Activated CD8-positive, alpha-beta memory T cell treated with anti-CD3 and anti-CD28 coated beads for 36 hours (primary cell): ENCODE measurements at regions not wholly inside any gene's neighbourhood (a gene's known extent, or its start where the extent isn't known, plus 50 kb on each side); places are given as distances from the start of the nearest gene placed in this dataset.
"Not testable (repeated sequence)": the region's sequence is repeated elsewhere in the genome, so short reads cannot be mapped to it uniquely, and the experiment has no call there.

Source experiments
- CTCF ChIA-PET: fragments of 350-600 bp; sonication (Branson Sonifier 250); formaldehyde crosslinking; loops from one replicate; lab custom pipeline; 2021; ENCODE audit warnings: antibody characterized with exemption; lab: Charles Lee
- POLR2A ChIA-PET: fragments of 350-600 bp; sonication (Branson Sonifier 250); formaldehyde crosslinking; loops from one replicate; lab custom pipeline; 2021; ENCODE audit warnings: antibody characterized with exemption; lab: Charles Lee

DNA sequence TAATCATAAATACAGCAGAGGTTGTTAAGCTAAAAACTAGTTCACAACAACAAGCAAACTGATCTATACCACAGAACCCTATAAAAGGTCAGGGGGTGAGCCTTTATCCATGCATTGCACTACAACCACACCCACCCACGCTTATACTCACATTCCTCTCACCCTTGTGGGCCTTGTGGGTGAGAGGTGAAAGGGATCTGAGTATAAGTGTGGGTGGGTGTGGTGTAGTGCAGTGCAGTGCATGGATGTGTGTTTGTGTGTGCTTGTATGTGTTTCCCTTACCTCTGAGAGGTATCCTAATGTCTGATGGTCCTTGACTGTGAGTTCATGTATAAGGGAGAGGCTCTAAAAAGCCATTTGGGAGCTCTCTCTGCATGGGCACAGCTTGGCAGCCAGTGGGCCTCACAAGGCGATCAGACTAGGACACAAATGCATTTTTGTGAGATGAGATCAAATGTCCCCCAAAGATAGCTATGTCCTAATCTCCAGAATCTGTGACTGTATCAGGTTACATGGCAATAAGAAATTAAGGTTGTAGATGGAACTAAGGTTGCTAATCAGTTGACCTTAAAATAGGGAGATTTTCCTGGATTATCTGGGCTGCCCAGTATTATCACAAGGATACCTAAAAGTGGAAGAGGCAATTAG lies 95.5 kb upstream of the DPT start:
- CTCF ChIA-PET, result no interaction called here
- POLR2A ChIA-PET, result no interaction called here

DNA sequence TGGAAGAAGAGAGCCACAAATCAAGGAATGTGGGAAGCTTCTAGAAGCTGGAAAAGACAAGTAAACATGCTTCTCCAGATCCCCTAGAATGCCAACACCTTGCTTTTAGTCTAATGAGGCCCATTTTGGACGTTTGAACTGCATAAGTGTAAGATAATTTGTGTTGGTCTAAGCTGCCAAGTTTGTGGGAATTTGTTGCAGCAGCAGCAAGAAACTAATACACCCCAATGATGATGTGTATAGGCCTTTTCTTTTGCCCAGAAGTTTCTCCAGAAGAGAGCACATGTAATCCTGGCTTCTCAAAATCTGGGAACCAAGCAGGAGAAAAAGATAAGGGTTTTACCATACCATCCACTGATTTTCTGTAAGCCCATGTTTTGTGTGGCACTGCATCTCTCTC lies 96.1 kb upstream of the DPT start:
- CTCF ChIA-PET, result no interaction called here
- POLR2A ChIA-PET, result no interaction called here

DNA sequence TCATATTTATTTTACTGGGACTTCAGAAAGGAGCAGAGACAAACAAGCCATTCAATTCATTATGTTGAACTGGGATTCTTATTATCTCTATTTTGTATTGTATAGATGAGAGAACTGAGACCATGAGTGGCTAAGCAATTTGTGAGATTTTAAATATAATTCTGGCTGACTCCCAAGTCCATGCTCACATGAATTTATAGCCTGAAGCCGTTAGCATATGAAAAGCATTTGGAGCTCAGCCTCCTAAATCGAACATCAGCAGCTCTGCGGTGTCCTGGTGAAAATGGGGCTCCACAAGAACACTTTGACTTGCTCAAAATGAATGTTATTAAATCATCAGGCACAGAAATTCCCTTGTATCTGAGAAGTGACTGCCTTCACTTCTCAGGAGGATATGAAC lies 96.8 kb upstream of the DPT start:
- CTCF ChIA-PET, result no interaction called here
- POLR2A ChIA-PET, result no interaction called here

DNA sequence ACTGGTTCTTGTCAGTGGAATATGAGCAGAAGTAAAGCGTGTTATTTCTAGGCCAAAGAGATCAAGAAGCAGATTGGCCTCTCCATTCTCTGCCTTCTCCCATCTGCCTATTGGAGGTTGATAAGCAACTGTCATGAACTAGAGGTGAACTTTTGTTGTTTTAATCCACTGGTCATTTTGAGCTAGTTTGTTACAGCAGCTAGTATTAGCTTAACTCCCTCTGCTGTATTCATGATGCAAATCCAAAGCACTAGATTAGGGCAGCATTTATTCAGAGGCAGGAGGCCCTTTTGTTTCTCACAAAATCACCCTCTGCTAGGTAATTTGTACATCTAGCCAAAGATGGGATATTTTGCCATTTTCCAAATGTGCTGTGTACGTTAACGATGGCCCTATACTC lies 97.3 kb upstream of the DPT start:
- POLR2A ChIA-PET, result no interaction called here
- CTCF ChIA-PET, result no interaction called here

DNA sequence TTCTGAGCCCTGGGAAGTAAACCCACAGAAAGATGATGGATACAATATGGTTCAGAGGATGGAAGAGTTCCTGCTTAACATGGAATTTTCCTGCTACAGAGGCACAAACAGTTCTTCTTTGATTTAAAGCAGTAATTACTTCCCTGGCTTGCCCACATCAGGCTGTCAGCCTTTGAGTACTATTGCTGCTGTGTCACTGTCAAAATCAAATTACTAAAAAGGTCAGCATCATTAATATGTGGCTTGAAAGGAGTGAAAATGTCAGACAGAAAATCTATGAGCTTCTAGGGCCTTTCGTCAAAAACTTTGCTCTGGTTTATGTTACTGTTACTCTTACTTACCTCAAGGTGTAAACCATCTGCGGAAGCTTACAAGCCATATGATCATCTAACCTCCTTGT lies 98.6 kb upstream of the DPT start:
- POLR2A ChIA-PET, result no interaction called here
- CTCF ChIA-PET, result no interaction called here

DNA sequence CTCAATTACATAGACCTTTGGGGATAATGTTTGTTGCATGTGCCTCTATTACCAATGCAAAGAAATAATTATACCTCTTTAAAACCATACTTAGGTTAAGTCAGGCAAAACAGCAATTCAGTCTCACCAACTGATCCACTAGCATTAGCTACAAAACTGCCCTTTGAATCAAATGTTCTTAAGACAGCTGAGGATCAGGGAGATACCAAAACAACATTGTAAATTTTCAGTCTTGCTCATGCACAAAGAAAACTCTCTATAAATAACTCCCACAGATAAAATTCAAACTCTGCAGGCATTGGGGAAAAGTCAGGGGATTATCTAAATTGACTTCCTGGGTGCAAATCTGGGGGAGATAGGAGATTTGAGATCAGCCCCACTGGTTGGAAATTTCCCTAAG lies 100.9 kb upstream of the DPT start:
- CTCF ChIA-PET, result no interaction called here
- POLR2A ChIA-PET, result no interaction called here

GRCh38 chr1:168830562-168830961 lies 101.6 kb upstream of the DPT start:
- ChIA-PET POLR2A (no interaction called here), CTCF (no interaction called here)

- ChIA-PET POLR2A (no interaction called here), CTCF (no interaction called here)
Measured at GRCh38 chr1:168832661-168833060, 103.7 kb upstream of the DPT start.

DNA sequence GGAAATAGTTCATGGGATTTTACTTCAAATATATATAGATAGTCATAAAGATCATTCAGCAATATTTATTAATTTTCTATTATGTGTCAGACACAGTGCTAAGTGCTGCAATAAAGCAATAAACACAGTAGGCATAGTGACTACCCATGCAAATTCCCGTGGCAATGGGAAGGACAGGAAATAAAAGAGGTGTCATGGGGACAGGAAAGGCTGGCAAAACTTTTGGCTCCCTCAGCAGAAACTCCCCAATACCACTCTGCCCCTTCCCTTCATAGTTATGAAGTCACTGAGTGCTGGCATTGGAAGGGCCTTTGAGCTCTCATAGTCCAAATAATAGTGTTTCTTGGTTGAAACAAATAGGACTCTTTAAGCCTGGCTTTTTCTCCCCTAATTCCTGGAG lies 104.4 kb upstream of the DPT start:
- CTCF ChIA-PET, result no interaction called here

DNA sequence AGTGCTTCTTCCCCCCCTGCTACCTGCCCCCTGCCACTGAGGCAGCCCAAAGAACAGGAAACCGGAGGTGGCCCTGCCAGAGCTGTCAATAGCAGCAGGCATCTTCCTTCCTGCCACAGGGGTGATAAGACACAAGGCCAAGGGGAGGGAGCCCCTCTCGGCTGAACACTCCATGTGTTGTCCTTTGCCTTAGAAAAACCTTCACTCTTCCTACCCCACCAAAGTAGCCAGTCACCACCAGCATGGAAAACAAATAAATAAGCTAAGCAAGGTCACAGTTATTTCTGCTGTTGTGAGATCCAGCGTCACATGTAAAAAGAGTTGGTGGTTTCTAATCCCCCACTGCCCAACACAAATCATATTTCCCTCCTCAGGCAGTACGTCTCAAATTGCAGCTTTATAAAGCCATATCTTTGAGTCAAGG lies 104.8 kb upstream of the DPT start:
- ChIA-PET CTCF (no interaction called here), POLR2A (no interaction called here)

More for the DNA sequence above, 104.4 kb upstream of the DPT start:
- POLR2A ChIA-PET, result no interaction called here

GRCh38 chr1:168834225-168834872 lies 105.3 kb upstream of the DPT start:
- ChIA-PET POLR2A (no interaction called here), CTCF (no interaction called here)

- ChIA-PET CTCF (no interaction called here), POLR2A (no interaction called here)
Measured at GRCh38 chr1:168835176-168835575, 106.2 kb upstream of the DPT start.

DNA sequence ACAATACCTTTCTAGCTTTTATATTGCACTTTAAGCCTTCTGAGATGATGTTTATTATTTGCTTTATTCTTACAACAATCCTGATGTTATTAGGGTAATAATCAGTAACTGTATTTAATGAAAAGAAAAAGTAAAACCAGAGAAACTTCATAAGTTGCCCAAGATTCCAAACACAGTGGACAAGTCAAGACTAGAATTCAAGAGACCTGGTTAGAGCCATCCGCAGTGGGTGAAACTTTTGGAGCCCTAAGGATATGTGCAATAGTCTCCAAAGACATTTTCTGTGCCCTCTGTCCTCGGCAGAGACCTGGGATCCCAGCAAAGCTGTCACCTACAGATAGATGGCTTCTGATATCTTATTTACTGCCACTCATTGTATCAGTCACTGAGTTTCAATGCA lies 106.8 kb upstream of the DPT start:
- ChIA-PET POLR2A (no interaction called here), CTCF (no interaction called here)

DNA sequence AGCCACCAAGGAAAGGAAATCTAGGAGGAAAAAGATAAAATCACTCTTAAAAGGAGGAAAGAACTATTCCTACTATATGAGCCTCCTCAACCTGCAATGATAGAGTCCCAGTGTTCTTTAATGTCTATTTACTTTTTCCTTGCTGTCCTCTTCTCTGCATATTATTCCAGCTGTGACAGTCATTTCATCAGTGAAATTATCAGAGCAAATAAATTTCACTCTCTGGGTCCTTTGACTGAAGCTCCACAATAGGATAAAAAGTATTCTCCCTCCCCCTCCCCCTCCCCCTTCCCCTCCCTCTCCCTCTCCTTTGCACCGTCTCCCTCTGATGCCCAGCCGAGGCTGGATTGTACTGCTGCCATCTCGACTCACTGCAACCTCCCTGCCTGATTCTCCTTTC lies 107.5 kb upstream of the DPT start:
- ChIA-PET CTCF (no interaction called here), POLR2A (no interaction called here)

- POLR2A ChIA-PET, CTCF ChIA-PET: not testable (repeated sequence)
Measured at GRCh38 chr1:168837230-168837629, 108.2 kb upstream of the DPT start.

- ChIA-PET POLR2A (no interaction called here), CTCF (no interaction called here)
Measured at GRCh38 chr1:168842306-168842705, 113.3 kb upstream of the DPT start.

- ChIA-PET POLR2A (no interaction called here), CTCF (no interaction called here)
Measured at GRCh38 chr1:168842916-168843315, 113.9 kb upstream of the DPT start.

DNA sequence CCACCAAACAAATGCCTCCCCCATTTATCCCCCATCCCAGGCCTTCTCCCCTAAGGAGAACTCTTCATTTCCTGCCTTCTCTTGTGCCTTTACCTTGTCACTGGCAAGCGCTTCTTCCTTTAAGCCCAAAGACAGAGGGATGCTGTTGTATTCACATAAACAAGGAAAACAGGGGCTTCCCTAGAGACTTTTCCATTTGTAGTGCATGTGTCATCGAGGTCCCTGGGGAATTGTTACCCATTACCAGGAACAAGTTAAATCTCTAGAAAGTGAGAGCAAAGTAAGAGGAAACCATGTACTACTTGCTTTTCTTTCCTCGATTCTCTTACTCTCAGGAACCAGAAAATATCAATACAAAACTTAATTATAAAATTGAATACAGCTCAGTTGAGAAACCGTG lies 114.4 kb upstream of the DPT start:
- POLR2A ChIA-PET, result no interaction called here
- CTCF ChIA-PET, result no interaction called here

DNA sequence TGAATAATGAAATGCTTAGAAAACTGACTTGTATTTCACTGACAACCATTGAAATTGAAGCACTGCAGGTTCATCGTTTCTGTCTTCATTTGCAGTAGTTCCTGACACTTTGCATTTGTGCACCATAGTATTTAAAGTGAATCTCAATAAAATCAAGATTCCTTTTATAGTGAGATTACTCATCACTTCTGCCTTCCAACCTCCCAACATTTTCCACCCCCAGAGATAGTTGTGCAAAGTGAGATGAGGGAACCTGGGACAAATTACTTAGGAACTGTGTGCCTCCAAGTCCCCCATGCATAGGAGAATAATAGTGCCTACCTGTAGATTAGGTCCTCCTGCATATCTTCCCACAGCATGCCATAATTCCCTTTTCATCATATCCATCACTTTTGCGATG lies 114.9 kb upstream of the DPT start:
- CTCF ChIA-PET, result no interaction called here
- POLR2A ChIA-PET, result no interaction called here

DNA sequence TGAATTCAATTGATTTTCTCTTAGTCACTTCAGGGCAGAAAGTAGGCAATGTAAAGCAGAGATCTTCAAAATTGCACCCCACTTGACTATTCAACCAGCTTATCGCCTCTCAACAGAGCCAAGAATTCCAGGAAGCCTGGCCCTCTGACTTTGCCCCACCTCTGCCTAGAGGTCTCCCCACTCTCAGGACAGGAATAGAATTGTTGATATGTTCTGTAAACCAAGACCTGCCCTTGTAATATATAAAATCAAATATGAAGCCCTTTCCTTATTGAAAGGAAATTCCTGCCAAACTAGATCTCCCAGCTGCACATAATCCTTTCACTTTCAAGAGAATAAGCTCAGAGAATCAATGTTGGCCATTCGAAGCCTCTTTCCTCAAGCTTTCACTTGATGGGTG lies 116.1 kb upstream of the DPT start:
- CTCF ChIA-PET, result no interaction called here
- POLR2A ChIA-PET, result no interaction called here

- CTCF ChIA-PET, result no interaction called here
Measured at GRCh38 chr1:168848051-168848450, 119.0 kb upstream of the DPT start.

More at GRCh38 chr1:168848051-168848450, 119.0 kb upstream of the DPT start:
- POLR2A ChIA-PET, result no interaction called here
